ENCODE measurements at regions not wholly inside any gene's neighbourhood (a gene's known extent, or its start where the extent isn't known, plus 50 kb on each side); places are given as distances from the start of the nearest gene placed in this dataset.

GRCh38 chr6:23268348-23268747, 699.0 kb downstream of the HDGFL1 start:
- TF ChIP-seq CTCF (IDR thresholded peaks at IDR 0.05; ENCODE audit: low read depth, low read length) (no peak), EZH2phosphoT487 (IDR thresholded peaks at IDR 0.05; ENCODE audit: low read depth) (no peak)

Measured in OCI-LY3 (cell line).